Activated gamma-delta T cell treated with anti-CD3 and anti-CD28 coated beads, Interleukin-2, amount 50 U/mL, for 16 hours (primary cell): ENCODE measurements at regions not wholly inside any gene's neighbourhood (a gene's known extent, or its start where the extent isn't known, plus 50 kb on each side); places are given as distances from the start of the nearest gene placed in this dataset.
A peak's percentile ranks its signal among the peaks of the same experiment; 100 is the strongest.

Experiments used
- DNase-seq: peaks from one replicate; pipeline ENCODE4 v3.0.0-alpha.2; 2020; ENCODE audit warnings: low read depth

GRCh38 chr1:36717431-36717830 is 234.7 kb upstream of the CSF3R start:
- no peak for DNase-seq

DNA sequence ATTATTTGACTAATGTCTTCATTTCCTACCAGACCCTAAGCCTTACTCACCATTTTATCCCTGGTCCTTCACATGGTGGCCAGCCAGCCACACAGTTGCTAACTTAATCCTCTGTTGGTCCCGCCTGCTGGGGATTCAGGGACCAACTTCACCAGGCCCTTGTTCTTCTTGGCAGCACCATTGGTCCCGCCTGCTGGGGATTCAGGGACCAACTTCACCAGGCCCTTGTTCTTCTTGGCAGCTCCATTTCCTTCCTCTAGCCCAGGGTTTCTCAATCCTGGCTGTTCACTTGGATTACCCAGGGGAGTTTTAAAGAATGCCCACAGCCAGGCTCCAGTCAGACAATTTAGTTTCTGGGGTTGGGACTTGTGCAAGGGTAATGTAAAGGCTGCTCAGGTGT is 233.1 kb upstream of the CSF3R start:
- no peak for DNase-seq

DNA sequence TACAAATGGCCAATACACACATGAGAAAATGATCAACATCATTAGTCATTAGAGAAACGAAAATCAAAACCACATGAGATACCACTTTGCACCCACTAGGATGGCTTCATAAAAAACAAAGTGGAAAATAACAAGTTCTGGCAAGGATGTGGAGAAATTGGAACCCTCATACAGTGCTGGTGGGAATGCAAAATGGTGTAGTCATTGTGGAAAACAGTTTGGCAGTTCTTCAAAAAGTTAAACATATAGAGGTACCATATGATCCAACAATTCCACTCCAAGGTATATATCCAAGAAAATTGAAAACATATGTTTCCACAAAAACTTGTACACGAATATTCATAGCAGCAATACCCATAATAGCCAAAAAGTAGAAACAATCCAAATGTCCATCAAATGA is 231.6 kb upstream of the CSF3R start:
- DNase-seq = no peak

DNA sequence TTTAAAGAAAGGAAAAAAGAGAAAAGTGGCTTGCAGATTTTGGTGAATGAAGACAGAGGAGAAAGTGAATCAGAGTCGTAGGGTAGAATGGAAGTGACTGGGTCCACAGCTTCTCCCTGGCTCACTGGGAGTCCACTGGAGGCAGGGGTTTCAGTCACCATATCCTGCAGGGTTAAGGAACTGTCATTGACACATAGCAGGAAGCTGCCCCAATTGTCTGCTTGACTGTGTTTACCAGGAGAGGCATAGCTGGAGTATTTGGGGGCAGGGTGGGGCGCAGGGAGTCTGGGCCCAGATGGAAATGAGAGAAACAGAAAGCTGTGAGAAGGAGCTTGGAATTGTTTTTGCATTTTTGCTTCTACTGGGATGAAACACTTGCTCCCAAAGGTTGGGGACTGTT is 228.8 kb upstream of the CSF3R start:
- no peak for DNase-seq

GRCh38 chr1:36710951-36711350 is 228.2 kb upstream of the CSF3R start:
- no peak for DNase-seq

DNA sequence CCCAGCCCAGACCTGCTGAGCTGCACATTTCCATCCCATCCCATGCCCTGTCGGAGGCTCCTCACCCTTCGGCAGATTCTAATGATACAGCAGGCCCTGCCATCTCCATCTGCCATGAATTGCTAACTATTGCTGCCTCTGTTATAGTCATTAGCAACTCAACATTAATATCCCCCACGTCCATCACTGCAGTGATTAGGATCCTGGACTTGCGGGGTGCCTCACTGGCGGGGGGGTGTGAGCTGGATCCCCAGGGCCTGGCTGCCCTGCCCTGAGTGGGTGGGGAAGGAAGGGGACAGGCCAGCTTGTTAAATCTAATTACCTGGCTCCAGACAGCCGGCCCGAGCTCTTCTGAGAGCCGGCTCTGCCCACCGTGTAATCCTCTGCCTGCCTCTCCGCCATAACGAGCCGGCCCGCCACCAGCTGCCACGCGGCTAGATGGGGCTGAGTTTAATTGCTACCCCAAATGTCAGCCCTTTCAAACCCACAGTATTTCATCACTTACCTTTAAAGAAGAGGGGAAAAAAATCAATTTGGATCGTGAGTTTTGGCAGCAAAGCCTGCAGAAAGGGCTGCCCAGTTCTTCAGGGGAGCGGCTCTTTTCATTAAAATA is 227.3 kb upstream of the CSF3R start:
- no peak for DNase-seq

- no peak for DNase-seq
These were observed 225.9 kb upstream of the CSF3R start for GRCh38 chr1:36708587-36708986.

DNA sequence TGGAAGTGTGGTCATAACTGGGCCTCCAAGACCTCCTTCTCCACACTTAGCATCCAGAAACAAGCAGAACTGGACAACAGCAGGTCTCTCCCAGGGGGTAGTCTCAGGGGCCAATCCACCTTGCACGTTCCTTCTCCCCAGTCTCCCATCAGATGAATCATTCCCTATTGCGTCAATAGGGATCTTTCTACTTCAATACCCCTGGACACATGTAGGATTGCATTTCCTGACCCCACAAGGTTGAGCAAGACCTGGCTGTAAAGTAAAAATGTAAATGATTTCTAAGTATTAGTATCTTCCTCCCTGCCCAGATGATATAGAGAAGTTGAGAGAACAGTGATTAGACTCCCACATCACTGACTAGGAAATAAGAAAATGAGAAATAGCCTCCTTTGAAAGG is 224.5 kb upstream of the CSF3R start:
- DNase-seq = no peak

DNA sequence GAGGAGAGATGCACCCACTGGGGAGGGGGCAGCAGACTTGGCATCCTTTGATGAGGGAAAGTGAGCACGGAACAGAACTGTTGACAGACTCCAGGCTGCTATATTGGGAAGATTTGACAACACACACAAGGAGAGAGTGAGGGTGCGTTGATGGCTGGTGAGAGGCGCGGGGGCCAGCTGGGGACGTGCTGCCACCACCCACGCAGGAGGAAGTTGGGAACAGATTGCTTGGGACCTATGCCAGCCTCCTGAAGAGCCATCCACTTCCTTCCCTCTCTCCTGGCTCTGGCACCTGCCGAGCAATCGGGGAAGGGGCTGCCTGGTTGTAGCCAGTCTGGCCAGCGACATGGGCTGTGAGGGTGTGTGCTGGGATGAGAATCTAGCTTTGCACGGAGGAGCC is 223.7 kb upstream of the CSF3R start:
- DNase-seq = no peak

- no peak for DNase-seq
These were observed 222.9 kb upstream of the CSF3R start for GRCh38 chr1:36705629-36706028.

DNA sequence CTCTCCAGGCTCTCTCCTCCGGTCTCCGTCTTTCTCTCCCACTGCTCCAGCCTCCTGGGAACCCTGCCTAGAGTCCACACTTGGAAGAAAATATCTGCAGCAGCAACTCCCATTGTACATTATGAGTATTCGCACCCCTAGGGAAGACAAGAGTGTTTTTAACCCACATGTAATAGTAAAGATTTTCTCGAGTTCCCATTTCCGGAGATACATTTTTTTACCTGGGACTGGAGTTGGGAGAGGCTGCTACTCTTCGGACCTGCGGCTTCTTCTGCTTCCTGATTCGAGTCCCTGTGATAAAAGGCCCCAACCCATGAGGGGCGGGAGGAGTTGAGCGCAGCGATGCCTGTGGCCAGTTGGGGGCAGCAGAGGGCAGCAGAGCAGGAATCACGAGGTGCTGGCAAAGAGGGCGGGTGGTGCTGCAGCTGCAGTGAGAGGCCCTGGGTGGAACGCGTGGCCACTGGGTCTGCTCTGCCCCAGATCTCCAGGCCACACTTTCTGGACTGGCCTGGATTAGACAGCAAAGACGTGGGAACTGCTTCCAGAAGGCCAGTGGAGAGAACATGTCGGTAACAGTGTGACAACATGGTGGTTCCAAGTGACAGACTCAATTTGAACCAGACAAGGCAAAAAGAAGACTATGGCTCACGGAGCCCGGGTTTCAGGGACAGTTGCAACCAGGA is 221.0 kb upstream of the CSF3R start:
- peak; percentile 9 for DNase-seq

DNA sequence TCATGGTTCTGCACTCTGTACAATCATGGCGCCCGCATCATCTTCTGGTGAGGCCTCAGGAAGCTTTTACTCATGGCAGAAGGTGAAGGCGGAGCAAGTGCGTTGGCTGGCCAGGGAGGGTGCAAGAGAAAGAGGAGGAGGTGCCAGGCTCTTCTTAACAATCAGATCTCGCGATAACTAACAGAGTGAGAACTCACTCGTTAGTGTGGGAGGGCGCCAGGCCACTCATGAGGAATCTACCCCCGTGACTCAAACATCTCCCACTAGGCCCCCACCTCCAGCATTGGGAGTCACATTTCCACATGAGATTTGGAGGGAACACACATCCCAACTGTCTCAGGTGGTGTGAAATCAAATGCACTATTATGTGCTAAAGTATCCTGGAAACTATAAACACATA is 220.2 kb upstream of the CSF3R start:
- DNase-seq = no peak

DNA sequence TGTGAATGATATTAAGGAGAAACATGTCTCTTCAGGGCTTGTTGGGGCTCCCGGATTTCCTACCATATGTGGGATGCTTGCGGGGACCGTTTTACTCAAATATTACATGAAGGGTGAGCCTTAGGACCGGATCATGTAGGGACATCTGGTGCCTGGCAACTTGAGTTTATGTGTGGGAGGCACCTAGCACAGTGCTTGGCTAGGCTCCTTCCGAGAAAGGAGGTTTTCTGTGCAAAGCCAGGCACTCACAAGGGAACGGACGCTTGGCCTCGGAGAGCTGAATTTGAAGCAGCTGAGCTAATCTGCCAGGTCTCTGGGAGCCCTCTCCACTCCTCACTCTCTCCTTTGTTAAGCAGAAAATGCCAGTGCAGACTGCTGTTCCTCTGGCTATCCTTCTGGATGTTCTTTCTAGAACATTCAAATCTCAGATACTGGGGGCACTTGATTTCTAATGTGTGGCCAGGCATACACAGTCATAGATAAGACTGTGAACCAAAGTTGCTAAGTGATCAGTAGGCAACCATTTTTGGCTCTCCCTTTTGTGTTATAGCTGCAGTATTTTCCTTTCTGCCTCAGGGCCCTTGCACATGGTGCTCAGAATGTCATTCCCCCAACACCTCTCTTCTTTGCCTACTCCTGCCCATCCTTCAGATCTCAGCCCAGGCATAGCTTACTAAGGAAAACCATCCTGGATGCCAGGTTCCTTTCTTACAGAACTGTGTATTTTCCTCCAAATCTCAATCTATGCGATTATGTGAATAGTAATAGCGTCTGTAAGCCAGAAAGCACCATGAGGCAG is 216.6 kb upstream of the CSF3R start:
- no peak for DNase-seq

- no peak for DNase-seq
These were observed 215.3 kb upstream of the CSF3R start for GRCh38 chr1:36697836-36698605.

GRCh38 chr1:36696261-36696940 is 213.7 kb upstream of the CSF3R start:
- no peak for DNase-seq

DNA sequence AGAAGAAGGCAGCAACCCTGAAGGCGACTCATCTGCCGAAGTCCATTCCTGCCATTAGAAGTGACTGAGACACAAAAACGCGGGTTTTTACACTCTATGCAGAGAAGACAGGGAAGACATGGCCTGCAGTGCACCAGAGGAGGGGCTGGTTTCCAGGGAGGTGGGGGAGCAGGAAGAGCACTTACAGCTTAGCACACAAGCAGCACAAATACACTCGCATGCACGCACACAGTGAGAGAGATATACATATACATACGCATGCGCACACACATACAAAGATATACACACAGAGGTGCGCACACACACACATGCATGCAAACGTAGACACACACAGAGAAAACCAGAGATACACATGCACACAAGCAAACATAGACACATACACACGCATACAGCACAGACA is 210.9 kb upstream of the CSF3R start:
- no peak for DNase-seq

DNA sequence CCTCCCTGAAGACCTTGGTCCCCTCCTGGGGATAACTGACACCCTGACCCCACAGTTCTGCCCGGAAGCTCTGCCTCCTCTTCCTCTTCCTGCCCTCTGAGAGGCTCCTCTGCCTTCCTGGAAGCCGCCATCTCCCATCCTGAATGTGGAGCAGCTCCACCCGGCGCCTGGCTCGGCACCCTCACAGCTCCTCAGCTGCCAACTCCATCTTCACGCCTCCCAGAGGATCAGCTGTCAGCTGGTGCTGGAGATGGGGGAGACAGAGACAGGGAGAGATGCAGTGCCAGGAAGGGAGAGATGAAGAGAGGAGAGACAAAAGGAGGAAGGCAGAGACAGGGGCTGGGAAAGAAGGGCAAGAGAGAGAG is 210.4 kb upstream of the CSF3R start:
- no peak for DNase-seq

- no peak for DNase-seq
These were observed 209.9 kb upstream of the CSF3R start for GRCh38 chr1:36692465-36693160.

DNA sequence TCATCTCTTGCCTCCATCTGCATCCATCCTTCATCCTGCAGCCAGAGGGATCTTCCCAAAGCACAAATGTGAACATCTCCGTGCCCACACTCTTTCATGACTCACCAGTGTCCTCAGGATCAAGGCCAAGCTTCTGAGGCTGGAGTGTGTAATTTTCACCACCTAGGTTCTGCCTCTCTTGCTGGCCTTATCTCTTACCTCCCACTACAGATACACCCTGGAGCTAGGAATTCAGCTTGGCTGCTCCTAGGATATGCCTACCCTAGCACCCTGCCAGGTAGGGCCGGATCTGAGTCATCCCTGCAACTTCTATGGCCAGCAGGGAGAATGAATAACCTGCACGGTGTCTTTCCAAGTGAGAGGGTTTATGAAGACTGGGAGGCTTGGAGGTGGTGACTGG is 208.7 kb upstream of the CSF3R start:
- no peak for DNase-seq

DNA sequence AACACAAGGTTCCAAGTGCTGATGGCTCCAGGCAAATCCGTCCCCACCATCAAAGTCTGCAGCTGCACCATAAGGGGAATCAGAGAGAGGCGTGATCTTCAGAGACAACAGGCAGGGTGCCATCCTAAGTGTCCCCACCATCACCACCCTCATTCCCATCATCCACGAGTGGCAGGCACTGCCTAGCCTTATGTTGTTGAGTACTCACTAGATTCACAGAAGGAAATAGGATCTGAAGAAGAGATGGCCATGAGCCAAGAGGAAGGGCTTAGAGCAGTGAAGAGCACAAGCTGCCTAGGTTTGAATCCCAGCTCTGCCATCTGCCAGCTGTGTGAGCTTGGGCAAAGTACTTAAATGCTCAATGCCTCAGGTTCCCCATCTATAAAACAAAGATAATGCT is 207.3 kb upstream of the CSF3R start:
- DNase-seq = no peak

- DNase-seq = no peak
These were observed 204.6 kb upstream of the CSF3R start for GRCh38 chr1:36687312-36687711.
